ENCODE measurements at regions not wholly inside any gene's neighbourhood (a gene's known extent, or its start where the extent isn't known, plus 50 kb on each side); places are given as distances from the start of the nearest gene placed in this dataset.

DNA sequence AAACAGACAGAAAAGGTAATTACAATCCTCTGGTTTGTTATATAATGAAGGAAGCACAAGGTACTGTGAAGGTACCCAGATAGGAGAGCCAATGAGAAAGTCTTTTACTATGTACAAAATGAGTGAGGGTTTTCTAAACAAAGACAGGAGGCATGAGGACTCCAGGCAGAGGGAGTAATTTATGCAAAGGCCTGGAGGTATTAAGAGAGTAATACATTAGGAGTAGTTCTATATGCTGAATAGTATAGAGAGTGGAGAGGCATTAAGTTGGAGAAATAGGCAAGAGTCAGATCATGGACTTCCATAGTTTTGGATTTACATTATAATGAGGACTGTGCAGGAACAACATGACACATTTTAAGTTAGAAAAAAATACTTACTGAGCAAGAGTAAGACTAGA, 216.0 kb downstream of the SCG2 start:
- TF ChIP-seq EZH2phosphoT487 (IDR thresholded peaks at IDR 0.05; ENCODE audit: low read depth): no peak
- TF ChIP-seq, protein P1, sequence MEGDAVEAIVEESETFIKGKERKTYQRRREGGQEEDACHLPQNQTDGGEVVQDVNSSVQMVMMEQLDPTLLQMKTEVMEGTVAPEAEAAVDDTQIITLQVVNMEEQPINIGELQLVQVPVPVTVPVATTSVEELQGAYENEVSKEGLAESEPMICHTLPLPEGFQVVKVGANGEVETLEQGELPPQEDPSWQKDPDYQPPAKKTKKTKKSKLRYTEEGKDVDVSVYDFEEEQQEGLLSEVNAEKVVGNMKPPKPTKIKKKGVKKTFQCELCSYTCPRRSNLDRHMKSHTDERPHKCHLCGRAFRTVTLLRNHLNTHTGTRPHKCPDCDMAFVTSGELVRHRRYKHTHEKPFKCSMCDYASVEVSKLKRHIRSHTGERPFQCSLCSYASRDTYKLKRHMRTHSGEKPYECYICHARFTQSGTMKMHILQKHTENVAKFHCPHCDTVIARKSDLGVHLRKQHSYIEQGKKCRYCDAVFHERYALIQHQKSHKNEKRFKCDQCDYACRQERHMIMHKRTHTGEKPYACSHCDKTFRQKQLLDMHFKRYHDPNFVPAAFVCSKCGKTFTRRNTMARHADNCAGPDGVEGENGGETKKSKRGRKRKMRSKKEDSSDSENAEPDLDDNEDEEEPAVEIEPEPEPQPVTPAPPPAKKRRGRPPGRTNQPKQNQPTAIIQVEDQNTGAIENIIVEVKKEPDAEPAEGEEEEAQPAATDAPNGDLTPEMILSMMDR (IDR thresholded peaks at IDR 0.05; ENCODE audit: low read depth, low read length): no peak
- Histone ChIP-seq H3K79me2 (ENCODE audit: low read length) (no peaks in the 10 kb centered on the region), H3K4me2 (ENCODE audit: low read length) (no peak overlapping the region), H3K27me3 (ENCODE audit: low read depth, low read length) (no peaks in the 10 kb centered on the region), H3K4me1 (ENCODE audit: low read length) (no peaks in the 10 kb centered on the region), H3K27ac (ENCODE audit: low read length) (no peak overlapping the region), H4K20me1 (ENCODE audit: insufficient read depth, low read length) (no peaks in the 10 kb centered on the region), H3K36me3 (replicated peaks; ENCODE audit: low read depth, low read length) (no peaks in the 10 kb centered on the region), H3K9me3 (ENCODE audit: insufficient read depth, low read length) (no peaks in the 10 kb centered on the region), H2AFZ (ENCODE audit: low read depth, low read length) (no peak overlapping the region), H3K9ac (ENCODE audit: low read length) (no peak overlapping the region), H3K4me3 (ENCODE audit: low read length) (no peak overlapping the region)

DNA sequence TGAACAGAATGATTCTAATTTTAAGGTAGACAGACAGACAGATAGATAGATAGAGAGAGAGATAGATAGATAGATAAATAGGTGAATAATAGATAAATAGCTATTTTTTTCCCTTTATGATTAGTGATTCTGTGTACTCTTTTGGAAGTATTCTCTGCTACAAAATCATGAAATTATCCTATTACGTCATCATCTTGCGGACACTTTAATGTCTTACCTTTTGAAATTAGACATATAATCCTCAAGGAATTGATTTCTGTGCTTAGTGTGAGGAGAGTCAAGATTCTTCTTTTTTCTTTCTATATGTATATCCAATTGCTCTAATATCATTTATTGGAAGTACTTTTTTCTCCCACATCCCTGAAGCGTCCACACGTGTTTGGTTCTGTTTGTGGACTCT, 215.2 kb downstream of the SCG2 start:
- Histone ChIP-seq H3K9ac (ENCODE audit: low read length) (no peak overlapping the region), H3K4me1 (ENCODE audit: low read length) (no peaks in the 10 kb centered on the region), H3K9me3 (ENCODE audit: insufficient read depth, low read length) (no peaks in the 10 kb centered on the region), H4K20me1 (ENCODE audit: insufficient read depth, low read length) (no peaks in the 10 kb centered on the region), H3K27me3 (ENCODE audit: low read depth, low read length) (no peaks in the 10 kb centered on the region), H3K4me2 (ENCODE audit: low read length) (no peak overlapping the region), H3K36me3 (replicated peaks; ENCODE audit: low read depth, low read length) (no peaks in the 10 kb centered on the region), H2AFZ (ENCODE audit: low read depth, low read length) (no peak overlapping the region), H3K4me3 (ENCODE audit: low read length) (no peak overlapping the region), H3K79me2 (ENCODE audit: low read length) (no peaks in the 10 kb centered on the region), H3K27ac (ENCODE audit: low read length) (no peak overlapping the region)
- TF ChIP-seq, protein P1 (IDR thresholded peaks at IDR 0.05; ENCODE audit: low read depth, low read length): no peak

DNA sequence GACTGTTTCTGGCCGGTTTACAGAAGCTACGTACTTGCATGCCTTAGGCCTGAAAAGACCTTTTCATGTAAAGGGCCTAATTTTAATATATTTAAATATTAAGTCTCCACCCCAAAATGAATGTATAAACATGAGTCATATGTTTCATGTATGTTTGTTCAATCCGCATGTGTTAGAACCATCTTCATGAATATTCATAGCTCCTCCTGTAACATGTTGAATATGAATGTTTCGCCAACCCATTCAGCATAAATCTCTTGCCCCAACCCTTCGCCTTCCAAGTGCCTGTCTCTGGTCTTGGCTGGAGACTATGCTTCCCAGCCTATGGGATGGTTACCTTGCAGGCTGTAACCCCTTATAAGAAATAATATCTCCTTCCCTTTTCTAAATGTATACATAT, 212.5 kb downstream of the SCG2 start:
- no peak for TF ChIP-seq EZH2phosphoT487 (IDR thresholded peaks at IDR 0.05; ENCODE audit: low read depth)
- TF ChIP-seq, protein P1 (IDR thresholded peaks at IDR 0.05; ENCODE audit: low read depth, low read length): no peak

DNA sequence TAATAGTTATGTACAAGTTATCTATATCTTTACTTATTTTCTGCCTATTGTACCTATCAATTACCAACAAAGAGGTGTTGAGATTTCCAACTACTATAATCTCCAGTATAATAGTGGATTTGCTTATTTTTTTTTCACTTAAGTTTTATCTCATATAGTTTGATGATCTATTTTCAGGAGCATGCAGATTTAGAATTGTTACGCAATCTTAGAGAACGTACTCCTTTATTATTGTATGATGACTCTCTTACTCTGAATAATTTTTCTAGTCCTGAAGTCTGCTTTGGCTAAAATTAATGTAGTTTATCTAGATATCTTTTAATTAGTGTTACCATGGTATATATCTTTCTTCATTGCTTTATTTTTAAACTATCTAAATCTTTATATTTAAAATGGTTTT, 205.2 kb downstream of the SCG2 start:
- Histone ChIP-seq H3K4me1 (ENCODE audit: low read length) (no peaks in the 10 kb centered on the region), H3K4me2 (ENCODE audit: low read length) (no peak overlapping the region), H2AFZ (ENCODE audit: low read depth, low read length) (no peak overlapping the region), H3K27me3 (ENCODE audit: low read depth, low read length) (no peaks in the 10 kb centered on the region), H3K79me2 (ENCODE audit: low read length) (no peaks in the 10 kb centered on the region), H4K20me1 (ENCODE audit: insufficient read depth, low read length) (no peaks in the 10 kb centered on the region), H3K9me3 (ENCODE audit: insufficient read depth, low read length) (no peaks in the 10 kb centered on the region), H3K27ac (ENCODE audit: low read length) (no peak overlapping the region), H3K9ac (ENCODE audit: low read length) (no peak overlapping the region), H3K4me3 (ENCODE audit: low read length) (no peak overlapping the region), H3K36me3 (replicated peaks; ENCODE audit: low read depth, low read length) (no peaks in the 10 kb centered on the region)
- TF ChIP-seq, protein P1 (IDR thresholded peaks at IDR 0.05; ENCODE audit: low read depth, low read length): no peak
- no peak for TF ChIP-seq EZH2phosphoT487 (IDR thresholded peaks at IDR 0.05; ENCODE audit: low read depth)

More for the DNA sequence above, 212.5 kb downstream of the SCG2 start:
- H3K27ac ChIP-seq (ENCODE audit: low read length): no peak overlapping the region
- no peak overlapping the region for H3K4me3 ChIP-seq (ENCODE audit: low read length)
- no peaks in the 10 kb centered on the region for H3K9me3 ChIP-seq (ENCODE audit: insufficient read depth, low read length)
- H3K79me2 ChIP-seq (ENCODE audit: low read length): no peaks in the 10 kb centered on the region
- H4K20me1 ChIP-seq (ENCODE audit: insufficient read depth, low read length): no peaks in the 10 kb centered on the region
- H3K4me2 ChIP-seq (ENCODE audit: low read length): no peak overlapping the region
- no peak overlapping the region for H3K9ac ChIP-seq (ENCODE audit: low read length)
- no peaks in the 10 kb centered on the region for H3K4me1 ChIP-seq (ENCODE audit: low read length)
- H3K27me3 ChIP-seq (ENCODE audit: low read depth, low read length): no peaks in the 10 kb centered on the region
- no peak overlapping the region for H2AFZ ChIP-seq (ENCODE audit: low read depth, low read length)
- no peaks in the 10 kb centered on the region for H3K36me3 ChIP-seq (replicated peaks; ENCODE audit: low read depth, low read length)

All from OCI-LY3 (cell line).